Neural progenitor cell (in vitro differentiated cells): ENCODE measurements at regions not wholly inside any gene's neighbourhood (a gene's known extent, or its start where the extent isn't known, plus 50 kb on each side); places are given as distances from the start of the nearest gene placed in this dataset.

Experiments
- EZH2 ChIP-seq: fragments of 200-600 bp; sonication (generic); IDR thresholded peaks from 2 replicates; pipeline ENCODE4 v1.6.1; 2017; ENCODE audit warnings: antibody characterized with exemption, mild to moderate bottlenecking, moderate library complexity
- EZH2phosphoT487 ChIP-seq: fragments of 200-600 bp; sonication (generic); IDR thresholded peaks from 2 replicates; pipeline ENCODE4 v1.6.1; 2017; ENCODE audit warnings: antibody characterized with exemption
- TF ChIP-seq, protein P1 (sequence below): fragments of 200-600 bp; sonication (generic); IDR thresholded peaks from 2 replicates; pipeline ENCODE4 v1.5.1; 2017; ENCODE audit warnings: antibody characterized with exemption, mild to moderate bottlenecking

GRCh38 chr1:69197816-69198215, 369.9 kb upstream of the LRRC7 start:
- TF ChIP-seq, protein P1, sequence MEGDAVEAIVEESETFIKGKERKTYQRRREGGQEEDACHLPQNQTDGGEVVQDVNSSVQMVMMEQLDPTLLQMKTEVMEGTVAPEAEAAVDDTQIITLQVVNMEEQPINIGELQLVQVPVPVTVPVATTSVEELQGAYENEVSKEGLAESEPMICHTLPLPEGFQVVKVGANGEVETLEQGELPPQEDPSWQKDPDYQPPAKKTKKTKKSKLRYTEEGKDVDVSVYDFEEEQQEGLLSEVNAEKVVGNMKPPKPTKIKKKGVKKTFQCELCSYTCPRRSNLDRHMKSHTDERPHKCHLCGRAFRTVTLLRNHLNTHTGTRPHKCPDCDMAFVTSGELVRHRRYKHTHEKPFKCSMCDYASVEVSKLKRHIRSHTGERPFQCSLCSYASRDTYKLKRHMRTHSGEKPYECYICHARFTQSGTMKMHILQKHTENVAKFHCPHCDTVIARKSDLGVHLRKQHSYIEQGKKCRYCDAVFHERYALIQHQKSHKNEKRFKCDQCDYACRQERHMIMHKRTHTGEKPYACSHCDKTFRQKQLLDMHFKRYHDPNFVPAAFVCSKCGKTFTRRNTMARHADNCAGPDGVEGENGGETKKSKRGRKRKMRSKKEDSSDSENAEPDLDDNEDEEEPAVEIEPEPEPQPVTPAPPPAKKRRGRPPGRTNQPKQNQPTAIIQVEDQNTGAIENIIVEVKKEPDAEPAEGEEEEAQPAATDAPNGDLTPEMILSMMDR: no peak
- TF ChIP-seq EZH2 (no peak), EZH2phosphoT487 (no peak)
